IPS DF 6.9 (cell line): ENCODE measurements at regions not wholly inside any gene's neighbourhood (a gene's known extent, or its start where the extent isn't known, plus 50 kb on each side); places are given as distances from the start of the nearest gene placed in this dataset.

Source experiments
- DNase-seq: peaks from one replicate; pipeline ENCODE4 v3.0.0-alpha.2; 2013; ENCODE audit warnings: low read depth, low spot score
- H3K27ac ChIP-seq: one replicate; pipeline ENCODE4 v1.5.1; 2013; ENCODE audit warnings: low read length, control low read depth
- H3K27me3 ChIP-seq: 2 replicates; pipeline ENCODE4 v1.6.1; 2013; ENCODE audit warnings: mild to moderate bottlenecking, low read length; ENCODE audit not compliant: control insufficient read depth, insufficient read depth
- H3K36me3 ChIP-seq: 2 replicates; pipeline ENCODE4 v1.6.1; 2013; ENCODE audit warnings: low read length; ENCODE audit not compliant: control insufficient read depth, insufficient read depth
- H3K4me1 ChIP-seq: 2 replicates; pipeline ENCODE4 v1.6.1; 2013; ENCODE audit warnings: low read length; ENCODE audit not compliant: control insufficient read depth, insufficient read depth
- H3K4me3 ChIP-seq: 2 replicates; pipeline ENCODE4 v1.5.1; 2013; ENCODE audit warnings: mild to moderate bottlenecking, low read length
- H3K9me3 ChIP-seq: 2 replicates; pipeline ENCODE4 v1.6.1; 2013; ENCODE audit warnings: low read length, inconsistent platforms; ENCODE audit not compliant: control insufficient read depth, insufficient read depth
- WGBS: extraction: QIAGEN DNeasy Blood & Tissue Kit; methylation state at CpG from one replicate; pipeline ENCODE4 v1.1.7; 2013; ENCODE audit warnings: mixed read lengths, missing lambda C conversion rate; ENCODE audit not compliant: insufficient read length, insufficient coverage; 5-methylcytosine and 5-hydroxymethylcytosine counted together

- WGBS, result no CpG with 5 or more reads among the region's 3 CpGs
- no peaks in the 10 kb centered on the region for H3K27me3 ChIP-seq
- no peak for DNase-seq
These were observed 498.4 kb upstream of the ARGLU1 start for GRCh38 chr13:107066355-107066754.

GRCh38 chr13:107065036-107065435 lies 497.1 kb upstream of the ARGLU1 start:
- no peak overlapping the region for H3K4me3 ChIP-seq
- H3K36me3 ChIP-seq, result no peaks in the 10 kb centered on the region
- no peak for DNase-seq
- no peaks in the 10 kb centered on the region for H3K9me3 ChIP-seq
- no peaks in the 10 kb centered on the region for H3K4me1 ChIP-seq
- no peaks in the 10 kb centered on the region for H3K27me3 ChIP-seq
- no peak overlapping the region for H3K27ac ChIP-seq
- no CpG with 5 or more reads among the region's 3 CpGs for whole genome bisulfite sequencing

More at GRCh38 chr13:107066355-107066754, 498.4 kb upstream of the ARGLU1 start:
- no peaks in the 10 kb centered on the region for H3K9me3 ChIP-seq
- H3K36me3 ChIP-seq, result no peaks in the 10 kb centered on the region
- H3K4me1 ChIP-seq, result no peaks in the 10 kb centered on the region
- H3K4me3 ChIP-seq, result no peak overlapping the region
- H3K27ac ChIP-seq, result no peak overlapping the region

GRCh38 chr13:107057028-107057631 lies 489.2 kb upstream of the ARGLU1 start:
- no peak overlapping the region for H3K27ac ChIP-seq
- no peaks in the 10 kb centered on the region for H3K4me1 ChIP-seq
- DNase-seq, result no peak
- H3K4me3 ChIP-seq, result no peak overlapping the region
- H3K36me3 ChIP-seq, result no peaks in the 10 kb centered on the region
- WGBS, result no CpG with 5 or more reads among the region's 3 CpGs
- no peaks in the 10 kb centered on the region for H3K27me3 ChIP-seq
- no peaks in the 10 kb centered on the region for H3K9me3 ChIP-seq

- no peaks in the 10 kb centered on the region for H3K4me1 ChIP-seq
- H3K27me3 ChIP-seq, result no peaks in the 10 kb centered on the region
- H3K36me3 ChIP-seq, result no peaks in the 10 kb centered on the region
- no CpG with 5 or more reads among the region's 7 CpGs for WGBS
- no peak overlapping the region for H3K4me3 ChIP-seq
- H3K9me3 ChIP-seq, result no peaks in the 10 kb centered on the region
- no peak for DNase-seq
- H3K27ac ChIP-seq, result no peak overlapping the region
These were observed 475.4 kb upstream of the ARGLU1 start for GRCh38 chr13:107043021-107043956.

GRCh38 chr13:107035778-107036177 lies 467.8 kb upstream of the ARGLU1 start:
- Histone ChIP-seq H3K4me1 (peaks cover 2% of the 10 kb centered on the region; the same call in 1 of the 2 replicates), H3K4me3 (no peak overlapping the region), H3K36me3 (no peaks in the 10 kb centered on the region), H3K27ac (no peak overlapping the region), H3K27me3 (no peaks in the 10 kb centered on the region), H3K9me3 (no peaks in the 10 kb centered on the region)
- no peak for DNase-seq
- WGBS, result no CpG with 5 or more reads among the region's 2 CpGs

GRCh38 chr13:107035186-107035585 lies 467.2 kb upstream of the ARGLU1 start:
- Histone ChIP-seq H3K4me1 (peaks cover 2% of the 10 kb centered on the region; the same call in 1 of the 2 replicates), H3K4me3 (no peak overlapping the region), H3K27me3 (no peaks in the 10 kb centered on the region), H3K9me3 (no peaks in the 10 kb centered on the region), H3K36me3 (no peaks in the 10 kb centered on the region), H3K27ac (no peak overlapping the region)
- no peak for DNase-seq
- WGBS, result no CpG with 5 or more reads among the region's 6 CpGs

GRCh38 chr13:107034236-107034872 lies 466.4 kb upstream of the ARGLU1 start:
- H3K4me3 ChIP-seq, result no peak overlapping the region
- no peaks in the 10 kb centered on the region for H3K27me3 ChIP-seq
- no peak overlapping the region for H3K27ac ChIP-seq
- H3K36me3 ChIP-seq, result no peaks in the 10 kb centered on the region
- WGBS, result no CpG with 5 or more reads among the region's 17 CpGs
- H3K4me1 ChIP-seq, result peaks cover 2% of the 10 kb centered on the region; the same call in 1 of the 2 replicates
- H3K9me3 ChIP-seq, result no peaks in the 10 kb centered on the region
- no peak for DNase-seq

GRCh38 chr13:107031716-107032115 lies 463.8 kb upstream of the ARGLU1 start:
- H3K36me3 ChIP-seq, result no peaks in the 10 kb centered on the region
- H3K4me1 ChIP-seq, result peaks cover 2% of the 10 kb centered on the region; the same call in 1 of the 2 replicates
- no peaks in the 10 kb centered on the region for H3K9me3 ChIP-seq
- H3K4me3 ChIP-seq, result no peak overlapping the region
- no peak for DNase-seq
- no peaks in the 10 kb centered on the region for H3K27me3 ChIP-seq
- no peak overlapping the region for H3K27ac ChIP-seq
- no CpG with 5 or more reads among the region's 2 CpGs for WGBS

GRCh38 chr13:107028751-107029150 lies 460.8 kb upstream of the ARGLU1 start:
- H3K27me3 ChIP-seq, result no peaks in the 10 kb centered on the region
- H3K27ac ChIP-seq, result no peak overlapping the region
- H3K4me3 ChIP-seq, result no peak overlapping the region
- DNase-seq, result no peak
- H3K9me3 ChIP-seq, result no peaks in the 10 kb centered on the region
- WGBS, result no CpG with 5 or more reads among the region's 8 CpGs
- H3K4me1 ChIP-seq, result no peaks in the 10 kb centered on the region
- H3K36me3 ChIP-seq, result no peaks in the 10 kb centered on the region

GRCh38 chr13:107025991-107026390 lies 458.1 kb upstream of the ARGLU1 start:
- no CpG with 5 or more reads among the region's 1 CpG for WGBS
- Histone ChIP-seq H3K9me3 (no peaks in the 10 kb centered on the region), H3K27ac (no peak overlapping the region), H3K4me1 (no peaks in the 10 kb centered on the region), H3K27me3 (no peaks in the 10 kb centered on the region), H3K36me3 (no peaks in the 10 kb centered on the region), H3K4me3 (no peak overlapping the region)
- no peak for DNase-seq
